ENCODE measurements at regions not wholly inside any gene's neighbourhood (a gene's known extent, or its start where the extent isn't known, plus 50 kb on each side); places are given as distances from the start of the nearest gene placed in this dataset.

- no peak for TF ChIP-seq CTCF (IDR thresholded peaks at IDR 0.05 in 2 of 3, conservative IDR thresholded peaks at IDR 0.05 in 1 of 3; ENCODE audit: borderline replicate concordance in 1 of 3, insufficient read depth in 1 of 3, low read depth in 2 of 3, low read length in 2 of 3)
- no peak for TF ChIP-seq EZH2phosphoT487 (IDR thresholded peaks at IDR 0.05; ENCODE audit: borderline replicate concordance)
- no peak for TF ChIP-seq MAX (IDR thresholded peaks at IDR 0.05)
- TF ChIP-seq POLR2AphosphoS5 (IDR thresholded peaks at IDR 0.05; ENCODE audit: low read depth, low read length), result no peak
Measured at GRCh38 chr9:30348904-30349303, 2035.5 kb upstream of the ACO1 start.
